GM08714 (cell line): ENCODE measurements at regions not wholly inside any gene's neighbourhood (a gene's known extent, or its start where the extent isn't known, plus 50 kb on each side); places are given as distances from the start of the nearest gene placed in this dataset.
A peak's percentile ranks its signal among the peaks of the same experiment; 100 is the strongest.
"Not testable (repeated sequence)": the region's sequence is repeated elsewhere in the genome, so short reads cannot be mapped to it uniquely, and the experiment has no call there.

Source experiments
- H3K4me3 ChIP-seq: fragments of 200-500 bp; sonication (Bioruptor generic); 2 replicates; pipeline ENCODE4 v1.5.1; 2014; ENCODE audit warnings: mild to moderate bottlenecking, low read length, inconsistent platforms
- ZNF274 ChIP-seq: IDR thresholded peaks from 2 replicates; pipeline ENCODE4 v1.6.1; 2012; ENCODE audit warnings: mild to moderate bottlenecking, low read depth, low read length

- no peak overlapping the region for H3K4me3 ChIP-seq
- TF ChIP-seq ZNF274, result no peak
These were observed 151.5 kb upstream of the SLC38A2 start for GRCh38 chr12:46523863-46524770.

- H3K4me3 ChIP-seq, result no peak overlapping the region
- no peak for TF ChIP-seq ZNF274
These were observed 150.9 kb upstream of the SLC38A2 start for GRCh38 chr12:46523446-46523845.

GRCh38 chr12:46522071-46522470 lies 149.5 kb upstream of the SLC38A2 start:
- no peak overlapping the region for H3K4me3 ChIP-seq

GRCh38 chr12:46521145-46521544 lies 148.6 kb upstream of the SLC38A2 start:
- TF ChIP-seq ZNF274, result no peak
- H3K4me3 ChIP-seq, result no peak overlapping the region

More at GRCh38 chr12:46522071-46522470, 149.5 kb upstream of the SLC38A2 start:
- no peak for TF ChIP-seq ZNF274

GRCh38 chr12:46519407-46519806 lies 146.8 kb upstream of the SLC38A2 start:
- TF ChIP-seq ZNF274, result no peak
- no peak overlapping the region for H3K4me3 ChIP-seq

- no peak for TF ChIP-seq ZNF274
These were observed 146.2 kb upstream of the SLC38A2 start for GRCh38 chr12:46518729-46519128.

GRCh38 chr12:46518169-46518568 lies 145.6 kb upstream of the SLC38A2 start:
- H3K4me3 ChIP-seq, result no peak overlapping the region
- TF ChIP-seq ZNF274, result no peak

More at GRCh38 chr12:46518729-46519128, 146.2 kb upstream of the SLC38A2 start:
- H3K4me3 ChIP-seq, result no peak overlapping the region

GRCh38 chr12:46517579-46517962 lies 145.0 kb upstream of the SLC38A2 start:
- H3K4me3 ChIP-seq, result no peak overlapping the region
- TF ChIP-seq ZNF274, result no peak

- peak overlapping the region; percentile 8; the same call in 1 of the 2 replicates for H3K4me3 ChIP-seq
These were observed 144.5 kb upstream of the SLC38A2 start for GRCh38 chr12:46516933-46517578.

GRCh38 chr12:46516238-46516932 lies 143.8 kb upstream of the SLC38A2 start:
- H3K4me3 ChIP-seq, result no peak overlapping the region; the same call in 1 of the 2 replicates

More at GRCh38 chr12:46516933-46517578, 144.5 kb upstream of the SLC38A2 start:
- no peak for TF ChIP-seq ZNF274

GRCh38 chr12:46515829-46516228 lies 143.3 kb upstream of the SLC38A2 start:
- no peak overlapping the region for H3K4me3 ChIP-seq
- no peak for TF ChIP-seq ZNF274

More at GRCh38 chr12:46516238-46516932, 143.8 kb upstream of the SLC38A2 start:
- TF ChIP-seq ZNF274, result no peak

- H3K4me3 ChIP-seq, result no peak overlapping the region
- TF ChIP-seq ZNF274, result no peak
These were observed 142.3 kb upstream of the SLC38A2 start for GRCh38 chr12:46514886-46515285.

GRCh38 chr12:46510257-46510656 lies 137.7 kb upstream of the SLC38A2 start:
- not testable (repeated sequence) for H3K4me3 ChIP-seq

- no peak overlapping the region for H3K4me3 ChIP-seq
- TF ChIP-seq ZNF274, result no peak
These were observed 136.6 kb upstream of the SLC38A2 start for GRCh38 chr12:46509135-46509534.
